ENCODE measurements at regions not wholly inside any gene's neighbourhood (a gene's known extent, or its start where the extent isn't known, plus 50 kb on each side); places are given as distances from the start of the nearest gene placed in this dataset.

GRCh38 chr14:87108726-87109125, 884.3 kb downstream of the GALC start:
- H3K4me3 ChIP-seq (ENCODE audit: control insufficient read depth in 1 of 7, extremely low read depth in 1 of 7, insufficient read depth in 4 of 7, low read depth in 2 of 7, low read length in 6 of 7) = no peak overlapping the region
- H3K4me1 ChIP-seq (ENCODE audit: control extremely low read depth in 1 of 4, control insufficient read depth in 4 of 4, insufficient read depth in 4 of 4, low read length in 3 of 4) = no peaks in the 10 kb centered on the region
- CTCF ChIA-PET = no interaction called here
- no peak for DNase-seq
- no peaks in the 10 kb centered on the region for H3K27me3 ChIP-seq (replicated peaks in 2 of 5; ENCODE audit: control insufficient read depth in 4 of 5, insufficient read depth in 5 of 5, low read length in 4 of 5)
- POLR2A ChIA-PET = no interaction called here
- no peaks in the 10 kb centered on the region for H3K36me3 ChIP-seq (ENCODE audit: control insufficient read depth in 4 of 4, insufficient read depth in 4 of 4, low read length in 3 of 4)
- WGBS (ENCODE audit: insufficient coverage) = no CpG with 5 or more reads among the region's 3 CpGs
- no peaks in the 10 kb centered on the region for H3K9me3 ChIP-seq (ENCODE audit: control extremely low read depth in 1 of 5, control insufficient read depth in 4 of 5, insufficient read depth in 2 of 5, low read depth in 1 of 5, low read length in 4 of 5)
- H3K27ac ChIP-seq (ENCODE audit: insufficient read depth in 1 of 2, low read depth in 1 of 2, low read length in 2 of 2, poor library complexity in 1 of 2, severe bottlenecking in 2 of 2) = no peak overlapping the region

DNA sequence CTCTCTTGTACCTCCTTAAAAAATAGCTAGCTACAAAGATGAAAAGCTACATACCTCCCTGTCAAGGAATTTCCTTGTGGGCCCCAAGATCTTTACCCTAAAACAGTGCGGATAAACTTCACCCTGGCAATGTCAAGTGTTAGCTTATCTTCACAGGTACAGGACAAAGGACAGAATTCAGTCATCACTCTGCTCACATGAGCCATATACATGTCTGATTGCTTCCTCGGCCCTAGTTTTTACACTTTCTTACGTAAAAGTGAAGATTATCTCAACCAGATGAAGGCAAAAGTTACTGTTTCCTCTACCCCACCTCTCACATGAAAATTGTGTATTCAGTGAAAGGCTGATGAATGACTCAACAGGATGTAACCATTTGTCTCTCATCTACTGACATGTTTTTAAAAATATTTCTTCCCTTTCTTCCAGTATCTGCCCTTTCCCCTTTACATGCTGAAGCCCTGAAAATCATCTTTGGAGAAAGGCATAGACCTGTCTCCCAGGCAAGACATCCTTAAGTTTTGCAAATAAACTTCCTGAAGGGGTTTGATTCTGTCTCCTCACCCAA, 890.1 kb downstream of the GALC start:
- 90% methylated on average over 2 of the region's 3 CpGs for WGBS (ENCODE audit: insufficient coverage)
- no peak for DNase-seq
- H3K9me3 ChIP-seq (ENCODE audit: control extremely low read depth in 1 of 5, control insufficient read depth in 4 of 5, insufficient read depth in 2 of 5, low read depth in 1 of 5, low read length in 4 of 5) = no peaks in the 10 kb centered on the region
- H3K27me3 ChIP-seq (replicated peaks in 2 of 5; ENCODE audit: control insufficient read depth in 4 of 5, insufficient read depth in 5 of 5, low read length in 4 of 5) = no peaks in the 10 kb centered on the region
- H3K4me1 ChIP-seq (ENCODE audit: control extremely low read depth in 1 of 4, control insufficient read depth in 4 of 4, insufficient read depth in 4 of 4, low read length in 3 of 4) = no peaks in the 10 kb centered on the region
- POLR2A ChIA-PET = no interaction called here
- no peak overlapping the region for H3K27ac ChIP-seq (ENCODE audit: insufficient read depth in 1 of 2, low read depth in 1 of 2, low read length in 2 of 2, poor library complexity in 1 of 2, severe bottlenecking in 2 of 2)
- CTCF ChIA-PET = no interaction called here
- H3K36me3 ChIP-seq (ENCODE audit: control insufficient read depth in 4 of 4, insufficient read depth in 4 of 4, low read length in 3 of 4) = no peaks in the 10 kb centered on the region
- H3K4me3 ChIP-seq (ENCODE audit: control insufficient read depth in 1 of 7, extremely low read depth in 1 of 7, insufficient read depth in 4 of 7, low read depth in 2 of 7, low read length in 6 of 7) = no peak overlapping the region

DNA sequence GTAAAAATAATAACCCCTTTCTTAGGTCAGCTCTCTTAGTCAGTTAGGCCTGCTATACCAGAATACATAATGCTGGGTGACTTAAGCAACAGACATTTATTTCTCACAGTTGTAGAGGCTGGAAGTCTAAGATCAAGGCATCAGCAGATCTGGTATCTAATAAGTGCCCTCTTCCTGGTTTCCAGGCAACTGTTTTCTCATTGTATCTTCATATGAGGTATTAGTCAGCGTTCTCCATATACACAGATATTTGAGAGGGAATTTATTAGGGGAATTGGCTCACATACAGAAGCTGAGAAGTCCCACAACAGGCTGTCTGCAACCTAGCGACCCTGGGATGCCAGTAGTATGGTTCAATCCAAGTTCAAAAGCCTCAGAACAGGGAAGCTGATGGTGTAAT, 896.0 kb downstream of the GALC start:
- ChIA-PET POLR2A (no interaction called here), CTCF (no interaction called here)
- WGBS (ENCODE audit: insufficient coverage) = no CpG with 5 or more reads among the region's 2 CpGs
- H3K9me3 ChIP-seq (ENCODE audit: control extremely low read depth in 1 of 5, control insufficient read depth in 4 of 5, insufficient read depth in 2 of 5, low read depth in 1 of 5, low read length in 4 of 5) = no peaks in the 10 kb centered on the region
- no peak overlapping the region for H3K4me3 ChIP-seq (ENCODE audit: control insufficient read depth in 1 of 7, extremely low read depth in 1 of 7, insufficient read depth in 4 of 7, low read depth in 2 of 7, low read length in 6 of 7)
- no peaks in the 10 kb centered on the region for H3K4me1 ChIP-seq (ENCODE audit: control extremely low read depth in 1 of 4, control insufficient read depth in 4 of 4, insufficient read depth in 4 of 4, low read length in 3 of 4)
- H3K27ac ChIP-seq (ENCODE audit: insufficient read depth in 1 of 2, low read depth in 1 of 2, low read length in 2 of 2, poor library complexity in 1 of 2, severe bottlenecking in 2 of 2) = no peak overlapping the region
- DNase-seq = no peak
- H3K27me3 ChIP-seq (replicated peaks in 2 of 5; ENCODE audit: control insufficient read depth in 4 of 5, insufficient read depth in 5 of 5, low read length in 4 of 5) = no peaks in the 10 kb centered on the region
- no peaks in the 10 kb centered on the region for H3K36me3 ChIP-seq (ENCODE audit: control insufficient read depth in 4 of 4, insufficient read depth in 4 of 4, low read length in 3 of 4)

DNA sequence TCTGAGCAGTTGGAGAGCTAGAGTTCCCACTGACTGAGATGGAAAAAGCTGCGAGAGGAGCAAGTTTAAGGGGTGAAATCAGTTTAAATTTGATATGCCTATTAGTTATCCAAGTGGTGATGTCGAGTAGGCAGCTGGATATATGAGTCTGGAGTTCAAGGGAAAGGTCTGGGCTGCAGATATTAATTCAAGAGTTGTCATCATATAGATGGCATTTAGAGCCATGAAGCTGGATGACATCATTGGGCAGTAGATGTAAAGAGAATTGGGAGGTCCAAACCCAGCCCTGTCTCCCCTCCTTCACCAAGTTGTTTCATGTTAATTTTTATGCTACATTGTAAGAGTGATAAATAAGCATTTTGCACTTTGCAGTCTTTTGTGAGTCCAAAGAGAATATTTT, 898.1 kb downstream of the GALC start:
- peaks cover 0 to 3% (median 0%) of the 10 kb centered on the region in 5 experiments for H3K9me3 ChIP-seq (ENCODE audit: control extremely low read depth in 1 of 5, control insufficient read depth in 4 of 5, insufficient read depth in 2 of 5, low read depth in 1 of 5, low read length in 4 of 5)
- no peaks in the 10 kb centered on the region for H3K27me3 ChIP-seq (replicated peaks in 2 of 5; ENCODE audit: control insufficient read depth in 4 of 5, insufficient read depth in 5 of 5, low read length in 4 of 5)
- DNase-seq = no peak
- ChIA-PET CTCF (interaction anchor here (0.6 kb wide), 1 partner anchor 37 kb away, joined by 3 read pairs; no protein-coding TSS in a partner anchor), POLR2A (no interaction called here)
- H3K27ac ChIP-seq (ENCODE audit: insufficient read depth in 1 of 2, low read depth in 1 of 2, low read length in 2 of 2, poor library complexity in 1 of 2, severe bottlenecking in 2 of 2) = no peak overlapping the region
- WGBS (ENCODE audit: insufficient coverage) = 90% methylated on average over 2 of the region's 2 CpGs
- H3K4me3 ChIP-seq (ENCODE audit: control insufficient read depth in 1 of 7, extremely low read depth in 1 of 7, insufficient read depth in 4 of 7, low read depth in 2 of 7, low read length in 6 of 7) = no peak overlapping the region
- H3K4me1 ChIP-seq (ENCODE audit: control extremely low read depth in 1 of 4, control insufficient read depth in 4 of 4, insufficient read depth in 4 of 4, low read length in 3 of 4) = no peaks in the 10 kb centered on the region
- H3K36me3 ChIP-seq (ENCODE audit: control insufficient read depth in 4 of 4, insufficient read depth in 4 of 4, low read length in 3 of 4) = no peaks in the 10 kb centered on the region

GRCh38 chr14:87088588-87088987, 904.4 kb downstream of the GALC start:
- H3K36me3 ChIP-seq (ENCODE audit: control insufficient read depth in 4 of 4, insufficient read depth in 4 of 4, low read length in 3 of 4) = no peaks in the 10 kb centered on the region
- ChIA-PET CTCF (no interaction called here), POLR2A (no interaction called here)
- WGBS (ENCODE audit: insufficient coverage) = 33% methylated on average over 1 of the region's 3 CpGs
- no peaks in the 10 kb centered on the region for H3K27me3 ChIP-seq (replicated peaks in 2 of 5; ENCODE audit: control insufficient read depth in 4 of 5, insufficient read depth in 5 of 5, low read length in 4 of 5)
- no peak overlapping the region for H3K27ac ChIP-seq (ENCODE audit: insufficient read depth in 1 of 2, low read depth in 1 of 2, low read length in 2 of 2, poor library complexity in 1 of 2, severe bottlenecking in 2 of 2)
- DNase-seq = no peak
- peaks cover 0 to 4% (median 0%) of the 10 kb centered on the region in 5 experiments for H3K9me3 ChIP-seq (ENCODE audit: control extremely low read depth in 1 of 5, control insufficient read depth in 4 of 5, insufficient read depth in 2 of 5, low read depth in 1 of 5, low read length in 4 of 5)
- H3K4me3 ChIP-seq (ENCODE audit: control insufficient read depth in 1 of 7, extremely low read depth in 1 of 7, insufficient read depth in 4 of 7, low read depth in 2 of 7, low read length in 6 of 7) = no peak overlapping the region
- no peaks in the 10 kb centered on the region for H3K4me1 ChIP-seq (ENCODE audit: control extremely low read depth in 1 of 4, control insufficient read depth in 4 of 4, insufficient read depth in 4 of 4, low read length in 3 of 4)

- no peak overlapping the region for H3K27ac ChIP-seq (ENCODE audit: insufficient read depth in 1 of 2, low read depth in 1 of 2, low read length in 2 of 2, poor library complexity in 1 of 2, severe bottlenecking in 2 of 2)
- H3K27me3 ChIP-seq (replicated peaks in 2 of 5; ENCODE audit: control insufficient read depth in 4 of 5, insufficient read depth in 5 of 5, low read length in 4 of 5) = no peaks in the 10 kb centered on the region
- no peaks in the 10 kb centered on the region for H3K4me1 ChIP-seq (ENCODE audit: control extremely low read depth in 1 of 4, control insufficient read depth in 4 of 4, insufficient read depth in 4 of 4, low read length in 3 of 4)
- CTCF ChIA-PET = no interaction called here
- peaks cover 0 to 4% (median 0%) of the 10 kb centered on the region in 5 experiments for H3K9me3 ChIP-seq (ENCODE audit: control extremely low read depth in 1 of 5, control insufficient read depth in 4 of 5, insufficient read depth in 2 of 5, low read depth in 1 of 5, low read length in 4 of 5)
- no peaks in the 10 kb centered on the region for H3K36me3 ChIP-seq (ENCODE audit: control insufficient read depth in 4 of 4, insufficient read depth in 4 of 4, low read length in 3 of 4)
- no peak overlapping the region for H3K4me3 ChIP-seq (ENCODE audit: control insufficient read depth in 1 of 7, extremely low read depth in 1 of 7, insufficient read depth in 4 of 7, low read depth in 2 of 7, low read length in 6 of 7)
- DNase-seq = no peak
- WGBS (ENCODE audit: insufficient coverage) = 100% methylated on average over 1 of the region's 1 CpG
- POLR2A ChIA-PET = no interaction called here
These were observed 905.1 kb downstream of the GALC start for GRCh38 chr14:87087881-87088280.

DNA sequence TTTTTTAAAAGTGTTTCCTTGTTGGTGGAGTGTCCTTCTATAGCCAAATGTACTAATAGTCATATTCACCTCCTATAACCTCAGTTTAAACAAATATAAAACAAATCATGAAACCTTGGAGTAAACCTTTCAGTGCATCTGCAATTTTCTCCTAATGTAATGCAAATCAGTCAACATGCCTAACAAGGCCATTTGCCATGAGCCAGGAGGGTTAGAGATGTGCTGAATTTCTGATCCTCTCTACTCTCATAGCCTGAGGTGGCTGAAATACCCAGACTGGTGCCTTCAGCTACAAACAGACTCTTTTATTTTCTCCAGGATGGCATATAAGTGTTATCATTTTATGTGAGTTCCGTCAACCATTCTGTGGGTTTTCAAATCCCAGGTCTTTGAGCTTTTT, 908.1 kb downstream of the GALC start:
- Histone ChIP-seq H3K36me3 (ENCODE audit: control insufficient read depth in 4 of 4, insufficient read depth in 4 of 4, low read length in 3 of 4) (no peaks in the 10 kb centered on the region), H3K27ac (ENCODE audit: insufficient read depth in 1 of 2, low read depth in 1 of 2, low read length in 2 of 2, poor library complexity in 1 of 2, severe bottlenecking in 2 of 2) (no peak overlapping the region), H3K4me1 (ENCODE audit: control extremely low read depth in 1 of 4, control insufficient read depth in 4 of 4, insufficient read depth in 4 of 4, low read length in 3 of 4) (no peaks in the 10 kb centered on the region), H3K4me3 (ENCODE audit: control insufficient read depth in 1 of 7, extremely low read depth in 1 of 7, insufficient read depth in 4 of 7, low read depth in 2 of 7, low read length in 6 of 7) (no peak overlapping the region), H3K9me3 (ENCODE audit: control extremely low read depth in 1 of 5, control insufficient read depth in 4 of 5, insufficient read depth in 2 of 5, low read depth in 1 of 5, low read length in 4 of 5) (peaks cover 0 to under 1% (median 0%) of the 10 kb centered on the region in 5 experiments), H3K27me3 (replicated peaks in 2 of 5; ENCODE audit: control insufficient read depth in 4 of 5, insufficient read depth in 5 of 5, low read length in 4 of 5) (no peaks in the 10 kb centered on the region)
- no peak for DNase-seq
- POLR2A ChIA-PET = no interaction called here
- CTCF ChIA-PET = no interaction called here
- WGBS (ENCODE audit: insufficient coverage) = 100% methylated on average over 1 of the region's 1 CpG

All from common myeloid progenitor, CD34-positive (primary cell).